GM12878 (cell line): ENCODE measurements at regions not wholly inside any gene's neighbourhood (a gene's known extent, or its start where the extent isn't known, plus 50 kb on each side); places are given as distances from the start of the nearest gene placed in this dataset.

Source experiments
- ATAC-seq: fragments of 200-7000 bp; cut with Tn5 transposase; 3 replicates; pipeline ENCODE4 v1.9.1; 2020; ENCODE audit warnings: mild to moderate bottlenecking, moderate library complexity
- BruUV-seq: library from RNA; stranded (reverse); fragments of 400-500 nt; replicated peaks from 2 replicates; lab custom pipeline; 2021; lab: Mats Ljungman, UMichigan
- CTCF ChIA-PET: fragments of 300-600 bp; sonication (Branson Sonifier 250); formaldehyde crosslinking; extraction: SDS; loops from one replicate; lab custom pipeline; 2021; ENCODE audit warnings: inconsistent platforms; lab: Yijun Ruan, JAX
- POLR2A ChIA-PET: fragments of 350-600 bp; formaldehyde crosslinking; extraction: SDS; loops from one replicate; lab custom pipeline; 2021; ENCODE audit warnings: inconsistent platforms; lab: Charles Lee
- RAD21 ChIA-PET: fragments of 300-600 bp; sonication (Branson Sonifier 250); formaldehyde crosslinking; loops from one replicate; lab custom pipeline; 2023; ENCODE audit warnings: antibody characterized with exemption; ENCODE audit not compliant: unreplicated experiment; lab: Charles Lee
- SMC1A ChIA-PET: fragments of 300-600 bp; sonication (Branson Sonifier 250); formaldehyde crosslinking; loops from one replicate; lab custom pipeline; 2023; ENCODE audit not compliant: unreplicated experiment, uncharacterized antibody; lab: Charles Lee
- DNase-seq: peaks from one replicate; pipeline ENCODE4 v3.0.0-alpha.2; 2011; ENCODE audit warnings: low read depth, low spot score
- FAIRE-seq: peaks from 3 replicates; lab custom pipeline; 2011; peaks lifted over from hg19 to GRCh38; lab: Jason Lieb, UNC
- H2AFZ ChIP-seq: 2 replicates; pipeline ENCODE4 v1.6.0; 2011; ENCODE audit warnings: low read depth, low read length, control low read depth; ENCODE audit not compliant: control insufficient read depth
- H3K27ac ChIP-seq: 2 replicates; pipeline ENCODE4 v1.5.1; 2011; ENCODE audit warnings: control low read depth; ENCODE audit not compliant: control insufficient read depth, insufficient read depth
- H3K27me3 ChIP-seq, 2 experiments: replicated peaks in 1 of 2; 2 replicates each; pipeline versions ENCODE4 v1.6.0 to v1.6.1; 2011; ENCODE audit warnings: low read length in 1 of 2; ENCODE audit not compliant: control insufficient read depth in 2 of 2, insufficient read depth in 2 of 2
- H3K36me3 ChIP-seq, 2 experiments: 2 replicates each; pipeline ENCODE4 v1.5.1; 2011; ENCODE audit warnings: low read length in 1 of 2; ENCODE audit not compliant: control insufficient read depth in 2 of 2, insufficient read depth in 2 of 2
- H3K4me1 ChIP-seq: 2 replicates; pipeline ENCODE4 v1.6.1; 2011; ENCODE audit warnings: mild to moderate bottlenecking, low read length, moderate library complexity, mixed read lengths; ENCODE audit not compliant: control insufficient read depth, insufficient read depth
- H3K4me2 ChIP-seq: 2 replicates; pipeline ENCODE4 v1.6.0; 2011; ENCODE audit warnings: control low read depth; ENCODE audit not compliant: control insufficient read depth, insufficient read depth
- H3K4me3 ChIP-seq: fragments of 200-600 bp; sonication (generic); 2 replicates; pipeline ENCODE4 v1.5.1; 2016
- H3K79me2 ChIP-seq: 2 replicates; pipeline ENCODE4 v1.6.0; 2011; ENCODE audit warnings: low read length; ENCODE audit not compliant: control insufficient read depth, insufficient read depth
- H3K9ac ChIP-seq: 2 replicates; pipeline ENCODE4 v1.8.0; 2011; ENCODE audit warnings: low read length, control low read depth, mixed read lengths; ENCODE audit not compliant: control insufficient read depth, insufficient read depth
- H3K9me3 ChIP-seq: replicated peaks from 3 replicates; pipeline ENCODE4 v1.5.1; 2011; ENCODE audit warnings: mild to moderate bottlenecking, low read length; ENCODE audit not compliant: control insufficient read depth, insufficient read depth
- H4K20me1 ChIP-seq: 2 replicates; pipeline ENCODE4 v1.6.0; 2011; ENCODE audit not compliant: control insufficient read depth, insufficient read depth
- ATF3 ChIP-seq: IDR thresholded peaks from 2 replicates; pipeline ENCODE4 v1.6.1; 2011; ENCODE audit warnings: low read depth, mild to moderate bottlenecking, low read length, moderate library complexity, borderline replicate concordance; ENCODE audit errors: extremely low read depth
- CHD2 ChIP-seq: IDR thresholded peaks from 2 replicates; pipeline ENCODE4 v1.6.1; 2011; ENCODE audit warnings: low read depth, low read length, improper control_type of control experiment, borderline replicate concordance
- E2F4 ChIP-seq: IDR thresholded peaks from 2 replicates; pipeline ENCODE4 v1.6.1; 2012; ENCODE audit warnings: low read depth, low read length, improper control_type of control experiment
- ESRRA ChIP-seq: IDR thresholded peaks from 2 replicates; pipeline ENCODE4 v1.6.1; 2012; ENCODE audit warnings: mild to moderate bottlenecking, low read length, improper control_type of control experiment
- IRF3 ChIP-seq: fragments of 450-650 bp; IDR thresholded peaks from 2 replicates; pipeline ENCODE4 v1.6.1; 2014; ENCODE audit warnings: mild to moderate bottlenecking
- NFXL1 ChIP-seq: fragments of 450-650 bp; IDR thresholded peaks from 2 replicates; pipeline ENCODE4 v1.6.1; 2017; ENCODE audit warnings: antibody characterized with exemption, mild to moderate bottlenecking, borderline replicate concordance
- POLR2AphosphoS5 ChIP-seq: IDR thresholded peaks from 2 replicates; pipeline ENCODE4 v1.6.1; 2011; ENCODE audit warnings: mild to moderate bottlenecking, low read length, inconsistent platforms
- SMAD1 ChIP-seq: fragments of 450-650 bp; IDR thresholded peaks from 2 replicates; pipeline ENCODE4 v1.6.1; 2018; ENCODE audit warnings: mild to moderate bottlenecking, low read depth; ENCODE audit not compliant: partially characterized antibody
- SPI1 ChIP-seq: IDR thresholded peaks from 2 replicates; pipeline ENCODE4 v1.6.1; 2011; ENCODE audit warnings: low read depth, mild to moderate bottlenecking, low read length, moderate library complexity, borderline replicate concordance; ENCODE audit not compliant: insufficient read depth
- USF1 ChIP-seq: IDR thresholded peaks from 2 replicates; pipeline ENCODE4 v1.6.1; 2011; ENCODE audit warnings: borderline replicate concordance, low read depth, mild to moderate bottlenecking, moderate library complexity, mixed read lengths, low read length; ENCODE audit not compliant: insufficient read depth; ENCODE audit errors: extremely low read length
- ZNF207 ChIP-seq: fragments of 450-650 bp; IDR thresholded peaks from 2 replicates; pipeline ENCODE4 v1.6.1; 2014; ENCODE audit warnings: antibody characterized with exemption, mild to moderate bottlenecking, borderline replicate concordance
- WGBS: methylation state at CpG from one replicate; pipeline ENCODE4 v1.1.6; 2016; ENCODE audit warnings: low lambda C conversion rate; ENCODE audit not compliant: insufficient replicate concordance, insufficient coverage; ENCODE audit errors: missing lambda C conversion rate; 5-methylcytosine and 5-hydroxymethylcytosine counted together
- in situ Hi-C: fragments of 300-500 bp; cut with MboI; formaldehyde crosslinking; loops from 9 replicates; pipeline ENCODE4 v1.14.3; 2018; ENCODE audit warnings: mixed read lengths
- intact Hi-C: fragments of 100-400 bp; cut with micrococcal nuclease; formaldehyde crosslinking; loops from one replicate; pipeline ENCODE4 v1.14.2; 2022; ENCODE audit not compliant: unreplicated experiment

GRCh38 chr3:178336336-178336735, 199.9 kb upstream of the KCNMB2 start (continued):
- no peak for TF ChIP-seq SPI1

GRCh38 chr3:178340506-178340905, 195.7 kb upstream of the KCNMB2 start:
- no peak overlapping the region for H2AFZ ChIP-seq
- no peak for DNase-seq
- H3K9ac ChIP-seq, result no peak overlapping the region
- no peaks in the 10 kb centered on the region for H3K79me2 ChIP-seq
- no peak for FAIRE-seq
- H3K9me3 ChIP-seq, result no peaks in the 10 kb centered on the region
- 0% methylated on average over 2 of the region's 2 CpGs for WGBS
- no peak overlapping the region for H3K27ac ChIP-seq
- H4K20me1 ChIP-seq, result no peaks in the 10 kb centered on the region
- ChIA-PET POLR2A (no interaction called here), RAD21 (no interaction called here), SMC1A (no interaction called here), CTCF (interaction anchor here (0.7 kb wide), 1 partner anchor 25 kb away, joined by 3 read pairs; no protein-coding TSS in a partner anchor)
- BruUV-seq, result no TSS peak
- no peak for TF ChIP-seq CHD2
- no peak for TF ChIP-seq POLR2AphosphoS5
- TF ChIP-seq IRF3, result no peak
- TF ChIP-seq SMAD1, result no peak
- H3K4me2 ChIP-seq, result no peak overlapping the region
- in situ Hi-C loops, result no loop called here
- no peak for ATAC-seq
- H3K4me1 ChIP-seq, result no peaks in the 10 kb centered on the region
- no peaks in the 10 kb centered on the region for H3K36me3 ChIP-seq
- intact Hi-C loops, result no loop called here
- no peak overlapping the region for H3K4me3 ChIP-seq
- H3K27me3 ChIP-seq, result no peaks in the 10 kb centered on the region

GRCh38 chr3:178341636-178342035, 194.6 kb upstream of the KCNMB2 start:
- H3K9ac ChIP-seq, result no peak overlapping the region
- RAD21 ChIA-PET, result no interaction called here
- POLR2A ChIA-PET, result no interaction called here
- 16% methylated on average over 7 of the region's 7 CpGs for WGBS
- no peak for TF ChIP-seq USF1
- no peak for TF ChIP-seq SMAD1
- no peak for TF ChIP-seq ATF3
- no peak for TF ChIP-seq E2F4
- TF ChIP-seq ZNF207, result no peak
- TF ChIP-seq NFXL1, result no peak
- TF ChIP-seq ESRRA, result no peak
- in situ Hi-C loops, result no loop called here
- SMC1A ChIA-PET, result no interaction called here
- ATAC-seq, result no peak
- no peaks in the 10 kb centered on the region for H3K36me3 ChIP-seq
- H3K27me3 ChIP-seq, result no peaks in the 10 kb centered on the region
- no peaks in the 10 kb centered on the region for H3K9me3 ChIP-seq
- no peaks in the 10 kb centered on the region for H3K79me2 ChIP-seq
- no peak overlapping the region for H3K27ac ChIP-seq
- H3K4me1 ChIP-seq, result no peaks in the 10 kb centered on the region
- intact Hi-C loops, result no loop called here
- no peaks in the 10 kb centered on the region for H4K20me1 ChIP-seq
- CTCF ChIA-PET, result no interaction called here
- FAIRE-seq, result no peak
- BruUV-seq, result no TSS peak
- DNase-seq, result no peak
- H3K4me2 ChIP-seq, result no peak overlapping the region
- H2AFZ ChIP-seq, result no peak overlapping the region
- no peak overlapping the region for H3K4me3 ChIP-seq
